WTC11 (cell line): ENCODE measurements at regions not wholly inside any gene's neighbourhood (a gene's known extent, or its start where the extent isn't known, plus 50 kb on each side); places are given as distances from the start of the nearest gene placed in this dataset.
"Not testable (repeated sequence)": the region's sequence is repeated elsewhere in the genome, so short reads cannot be mapped to it uniquely, and the experiment has no call there.

Experiments used
- CTCF ChIP-seq: fragments of 200-600 bp; IDR thresholded peaks from 2 replicates; pipeline ENCODE4 v1.8.0; 2022; ENCODE audit warnings: antibody characterized with exemption
- SMAD3 ChIP-seq: sonication (generic); formaldehyde crosslinking; IDR thresholded peaks from 2 replicates; pipeline ENCODE4 v1.8.0; 2022; ENCODE audit warnings: missing genetic modification reagents, mild to moderate bottlenecking, borderline replicate concordance
- SP1 ChIP-seq: sonication (generic); formaldehyde crosslinking; conservative IDR thresholded peaks from 2 replicates; pipeline ENCODE4 v1.8.1; 2022; ENCODE audit warnings: missing genetic modification reagents
- TF ChIP-seq, protein P1 (sequence below): sonication (generic); formaldehyde crosslinking; IDR thresholded peaks from 2 replicates; pipeline ENCODE4 v1.8.1; 2022; ENCODE audit warnings: low read depth, missing genetic modification reagents, borderline replicate concordance

- TF ChIP-seq SMAD3 (CRISPR knock-in tag); CTCF; SP1 (CRISPR knock-in tag): not testable (repeated sequence)
- TF ChIP-seq, protein P1, sequence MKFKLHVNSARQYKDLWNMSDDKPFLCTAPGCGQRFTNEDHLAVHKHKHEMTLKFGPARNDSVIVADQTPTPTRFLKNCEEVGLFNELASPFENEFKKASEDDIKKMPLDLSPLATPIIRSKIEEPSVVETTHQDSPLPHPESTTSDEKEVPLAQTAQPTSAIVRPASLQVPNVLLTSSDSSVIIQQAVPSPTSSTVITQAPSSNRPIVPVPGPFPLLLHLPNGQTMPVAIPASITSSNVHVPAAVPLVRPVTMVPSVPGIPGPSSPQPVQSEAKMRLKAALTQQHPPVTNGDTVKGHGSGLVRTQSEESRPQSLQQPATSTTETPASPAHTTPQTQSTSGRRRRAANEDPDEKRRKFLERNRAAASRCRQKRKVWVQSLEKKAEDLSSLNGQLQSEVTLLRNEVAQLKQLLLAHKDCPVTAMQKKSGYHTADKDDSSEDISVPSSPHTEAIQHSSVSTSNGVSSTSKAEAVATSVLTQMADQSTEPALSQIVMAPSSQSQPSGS (CRISPR knock-in tag) = not testable (repeated sequence)
Observed at GRCh38 chrX:66692512-66692911, 53.6 kb upstream of the EDA2R start.
